ENCODE measurements at regions not wholly inside any gene's neighbourhood (a gene's known extent, or its start where the extent isn't known, plus 50 kb on each side); places are given as distances from the start of the nearest gene placed in this dataset.
"Not testable (repeated sequence)": the region's sequence is repeated elsewhere in the genome, so short reads cannot be mapped to it uniquely, and the experiment has no call there.

DNA sequence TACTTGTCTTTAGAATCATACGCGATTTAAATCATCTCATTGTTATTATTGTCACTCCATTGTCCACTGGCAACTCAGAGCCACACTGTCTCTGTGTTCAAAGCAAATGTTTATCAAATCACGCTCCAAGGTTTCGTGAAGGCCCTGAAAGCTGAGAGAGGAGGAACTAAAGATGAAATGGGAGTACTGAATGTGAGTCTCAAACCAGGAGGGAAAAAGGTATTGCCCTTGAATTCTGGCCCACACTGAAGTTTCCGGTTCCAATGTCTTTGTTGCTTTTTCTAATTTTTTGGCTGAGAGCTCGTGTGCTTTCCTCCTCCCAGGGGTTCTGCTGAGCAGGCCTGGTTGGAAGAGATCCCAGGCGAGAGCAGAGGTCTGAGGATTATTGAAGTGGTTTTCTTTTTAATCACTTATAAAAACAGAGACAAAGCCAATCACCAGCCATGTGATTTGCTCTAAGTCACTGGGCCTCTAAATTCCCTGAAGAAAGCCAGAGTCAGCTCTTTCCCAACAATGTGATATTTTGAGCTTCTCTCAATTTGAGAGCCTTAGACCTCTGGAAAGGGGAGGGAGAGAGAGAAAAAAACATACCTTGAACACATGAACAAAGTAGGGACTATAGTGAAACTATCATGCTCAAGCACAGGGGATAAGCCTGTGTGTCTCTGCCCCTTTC is 420.8 kb upstream of the GRAMD2B start:
- no peak for DNase-seq

DNA sequence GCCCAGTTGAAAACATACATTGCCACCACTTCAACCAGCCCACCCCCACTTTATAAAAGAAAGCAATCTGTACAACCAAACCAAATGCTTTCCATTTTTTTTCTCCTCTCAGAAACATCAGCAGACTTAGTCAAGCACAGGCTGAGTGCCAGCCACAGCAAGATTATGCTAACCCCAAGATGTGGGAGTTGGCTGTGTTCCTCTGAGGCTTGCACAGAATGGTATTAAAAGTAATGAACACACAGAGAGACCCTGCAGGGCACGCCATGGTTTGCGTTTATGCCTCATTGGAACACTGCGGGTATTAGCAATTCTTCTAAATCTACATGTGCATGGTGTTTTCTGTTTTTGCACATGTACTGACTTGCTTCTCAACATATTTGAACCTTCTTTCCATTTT is 419.9 kb upstream of the GRAMD2B start:
- no peak for DNase-seq

GRCh38 chr5:126004636-126005035 is 418.6 kb upstream of the GRAMD2B start:
- DNase-seq: peak; percentile 14

- DNase-seq: no peak
These were observed 415.4 kb upstream of the GRAMD2B start for GRCh38 chr5:126007841-126008240.

- no peak for DNase-seq
These were observed 413.6 kb upstream of the GRAMD2B start for GRCh38 chr5:126009566-126009965.

GRCh38 chr5:126011526-126011925 is 411.7 kb upstream of the GRAMD2B start:
- not testable (repeated sequence) for DNase-seq

DNA sequence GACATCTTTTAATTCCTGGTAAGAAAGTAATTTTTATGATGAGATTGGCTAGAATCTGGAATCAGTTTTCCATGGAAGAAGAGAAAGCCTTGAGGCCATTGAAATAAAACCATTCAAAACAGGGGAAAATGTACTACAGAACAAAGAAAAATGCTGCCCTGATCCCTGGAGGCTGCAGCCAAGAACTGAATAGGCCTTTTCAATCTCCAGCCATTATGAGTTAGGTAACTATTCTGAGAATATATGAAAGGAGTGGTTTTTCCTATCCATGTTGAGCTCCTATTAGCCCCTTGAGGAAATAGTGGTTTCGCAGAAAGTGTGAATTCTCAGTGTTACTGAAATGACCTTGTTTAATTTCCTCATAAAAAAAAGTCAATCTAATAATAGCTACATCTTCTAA is 408.5 kb upstream of the GRAMD2B start:
- DNase-seq: no peak

DNA sequence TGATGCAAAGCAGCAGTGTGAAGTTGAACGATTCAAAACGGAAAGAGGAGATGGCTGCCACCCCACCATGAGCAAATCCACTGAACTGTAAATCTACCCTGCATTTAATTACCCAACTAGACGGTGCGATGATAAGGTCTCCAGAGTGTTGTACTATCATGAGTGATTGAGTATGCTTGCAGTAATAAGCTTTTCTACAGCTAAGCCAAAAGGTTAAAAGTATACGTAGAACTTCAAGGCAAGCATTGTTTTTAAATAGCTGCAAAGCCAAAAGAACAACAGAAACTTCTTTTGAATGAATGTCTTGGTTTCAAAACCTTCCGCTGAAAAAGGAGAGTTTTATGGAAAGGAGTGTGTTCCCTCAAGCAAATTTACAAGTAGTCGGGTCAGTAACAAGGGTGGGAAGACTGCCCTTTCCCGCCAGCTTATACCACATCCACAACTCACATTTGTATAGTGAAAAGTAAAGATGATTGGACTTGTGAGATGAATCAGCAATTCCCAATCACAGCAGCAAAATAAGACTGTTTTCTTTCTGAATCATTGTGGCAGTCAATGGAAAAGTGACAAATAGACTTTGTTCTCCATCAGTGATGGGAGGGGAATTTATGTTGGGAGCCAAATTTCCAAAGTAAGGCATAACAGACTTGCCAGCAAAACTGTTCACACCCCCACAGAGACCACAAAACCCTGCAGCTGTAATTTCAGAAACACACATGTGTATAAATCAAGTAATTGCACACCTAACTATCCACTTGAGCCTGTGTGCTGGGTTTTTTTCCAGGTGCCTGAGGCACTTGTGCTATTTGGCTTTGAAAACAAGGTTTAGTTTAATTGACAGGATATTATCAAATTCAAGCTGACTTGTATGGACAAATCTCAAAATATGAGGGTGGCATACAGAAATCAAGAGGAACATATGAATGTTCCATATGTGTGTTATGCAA is 407.7 kb upstream of the GRAMD2B start:
- peak; percentile 12 for DNase-seq

DNA sequence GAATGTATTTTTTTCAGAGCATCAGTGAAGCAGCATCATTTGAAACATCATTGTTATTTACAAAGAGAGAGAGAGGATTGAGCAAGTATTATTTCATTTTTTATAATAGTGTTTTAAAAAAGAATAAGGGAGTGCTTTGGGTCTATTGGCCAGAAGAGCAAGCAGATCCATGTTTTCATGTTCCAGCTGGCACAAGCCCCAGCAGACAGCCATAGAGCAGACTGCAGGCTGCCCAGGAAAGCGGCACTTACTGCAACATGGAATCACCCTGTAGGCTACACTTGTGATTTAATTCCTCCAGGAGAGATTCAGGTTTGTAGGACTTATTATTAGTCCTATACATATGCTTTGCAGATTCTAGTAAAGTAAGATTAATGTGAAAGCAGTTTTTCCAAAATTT is 407.0 kb upstream of the GRAMD2B start:
- DNase-seq: no peak

- no peak for DNase-seq
These were observed 406.1 kb upstream of the GRAMD2B start for GRCh38 chr5:126017096-126017495.

DNA sequence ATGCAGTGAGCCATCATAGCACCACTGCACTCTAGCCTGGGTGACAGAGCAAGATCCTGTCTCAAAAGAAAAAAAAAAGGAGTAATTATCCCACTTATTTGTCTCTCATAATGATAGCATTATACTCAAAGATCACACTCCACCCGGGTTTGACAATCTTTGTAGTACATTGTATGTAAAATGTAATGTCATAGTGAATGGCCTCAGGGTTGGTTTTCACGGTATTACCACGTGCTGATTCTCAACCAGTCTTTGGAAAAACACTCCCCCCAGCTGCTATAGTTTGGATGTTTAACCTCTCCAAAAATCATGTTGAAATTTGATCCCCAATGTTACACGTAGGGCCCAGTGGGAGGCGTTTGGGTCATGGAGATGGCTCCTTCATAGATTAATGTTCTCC is 402.4 kb upstream of the GRAMD2B start:
- peak; percentile 45 for DNase-seq

- DNase-seq: peak; percentile 19
These were observed 399.2 kb upstream of the GRAMD2B start for GRCh38 chr5:126023994-126024441.

GRCh38 chr5:126027149-126027548 is 396.1 kb upstream of the GRAMD2B start:
- DNase-seq: no peak

DNA sequence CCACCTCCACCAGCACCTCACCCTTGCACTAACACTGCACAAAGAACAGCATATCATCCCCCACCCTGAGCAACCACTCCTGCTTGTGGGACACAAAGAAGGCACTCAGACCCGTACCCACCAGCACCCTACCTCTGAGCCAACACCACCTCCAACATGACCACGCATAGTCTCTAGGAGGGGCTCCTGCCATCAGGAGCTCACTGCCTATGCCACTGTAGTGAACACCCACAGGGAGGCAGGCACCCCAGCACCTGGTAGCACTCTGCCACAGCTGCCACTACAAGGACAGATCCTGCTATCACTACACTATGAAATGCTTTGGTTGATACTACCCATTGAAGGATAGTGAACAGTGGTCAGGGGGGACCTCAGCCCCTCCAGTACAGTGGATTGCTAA is 395.6 kb upstream of the GRAMD2B start:
- DNase-seq: no peak

DNA sequence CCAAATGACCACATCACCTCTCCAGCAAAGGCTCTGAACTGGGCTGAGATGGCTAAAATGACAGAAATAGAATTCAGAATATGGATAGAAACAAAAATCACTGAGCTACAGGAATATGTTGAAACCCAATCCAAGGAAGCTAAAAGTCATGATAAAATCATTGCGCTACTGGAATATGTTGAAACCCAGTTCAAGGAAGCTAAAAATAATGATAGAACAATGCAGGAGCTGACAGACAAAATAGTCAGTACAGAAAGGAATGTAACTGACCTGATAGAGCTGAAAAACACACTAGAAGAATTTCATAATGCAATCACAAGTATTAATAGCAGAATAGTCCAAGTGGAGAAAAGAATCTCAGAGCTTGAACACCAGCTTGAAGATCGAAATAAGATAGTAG is 394.9 kb upstream of the GRAMD2B start:
- no peak for DNase-seq

DNA sequence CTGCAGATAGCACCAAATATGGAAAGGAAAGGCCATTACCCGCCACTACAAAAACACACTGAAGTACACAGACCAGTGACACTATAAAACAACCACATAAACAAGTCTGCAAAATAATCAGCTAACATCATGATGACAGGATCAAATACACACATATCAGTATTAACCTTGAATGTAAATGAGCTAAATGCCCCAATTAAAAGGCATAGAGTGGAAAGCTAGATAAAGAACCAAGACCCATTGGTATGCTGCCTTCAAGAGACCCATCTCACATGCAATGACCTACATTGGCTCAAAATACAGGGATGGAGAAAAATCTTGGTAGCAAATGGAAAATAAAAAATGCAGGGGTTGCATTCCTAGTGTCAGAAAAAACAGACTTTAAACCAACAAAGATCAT is 393.9 kb upstream of the GRAMD2B start:
- not testable (repeated sequence) for DNase-seq

GRCh38 chr5:126030698-126031097 is 392.5 kb upstream of the GRAMD2B start:
- DNase-seq: no peak

GRCh38 chr5:126031989-126032716 is 391.1 kb upstream of the GRAMD2B start:
- DNase-seq: no peak

DNA sequence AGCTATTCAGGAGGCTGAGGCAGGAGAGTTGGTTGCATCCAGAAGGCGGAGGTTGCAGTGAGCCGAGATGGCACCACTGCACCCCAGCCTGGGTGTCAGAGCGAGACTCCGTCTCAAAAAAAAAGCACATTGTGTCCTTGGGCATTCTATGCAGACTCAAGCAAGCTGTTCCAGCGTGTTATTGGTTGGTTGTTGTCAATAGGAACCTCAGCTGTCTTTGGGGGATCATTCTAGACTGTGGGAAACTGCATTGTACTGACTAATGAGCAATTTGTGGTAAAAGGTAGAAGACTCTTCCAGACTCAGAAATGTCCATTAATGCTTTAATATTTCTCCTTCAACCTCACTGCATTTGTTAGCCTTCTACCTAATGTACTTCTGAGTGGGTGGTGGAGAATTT is 379.5 kb upstream of the GRAMD2B start:
- DNase-seq: peak; percentile 31

- peak; percentile 58 for DNase-seq
These were observed 379.0 kb upstream of the GRAMD2B start for GRCh38 chr5:126044111-126044668.

GRCh38 chr5:126044931-126045565 is 378.2 kb upstream of the GRAMD2B start:
- DNase-seq: peak; percentile 1

DNA sequence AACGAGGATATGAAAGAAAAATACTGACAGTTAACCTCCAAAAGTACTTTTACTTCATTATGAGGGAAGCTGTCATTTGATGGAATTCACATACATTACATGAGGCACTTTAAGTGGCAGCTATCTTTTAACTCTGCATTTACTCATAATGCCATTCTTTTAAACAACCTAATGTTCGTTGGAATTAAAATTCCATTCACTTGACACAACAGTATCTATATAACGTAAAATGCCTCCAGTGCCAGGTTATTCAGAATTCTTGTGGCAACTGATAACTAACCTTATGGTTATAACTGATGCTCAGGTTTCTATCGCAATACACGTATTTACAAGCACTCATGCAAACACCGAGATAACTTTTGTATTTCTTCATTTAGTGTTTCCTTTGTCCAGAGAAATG is 376.9 kb upstream of the GRAMD2B start:
- no peak for DNase-seq

All from NCI-H2171 treated with DMSO at 0.1 percent for 48 hours (cell line).